Left ventricle myocardium inferior (tissue), 1 donor: ENCODE measurements at regions not wholly inside any gene's neighbourhood (a gene's known extent, or its start where the extent isn't known, plus 50 kb on each side); places are given as distances from the start of the nearest gene placed in this dataset.

Experiments
- DNase-seq: peaks from one replicate; pipeline ENCODE4 v3.0.0-alpha.2; 2020
- H3K27ac ChIP-seq: fragments of 200-600 bp; replicated peaks from 2 replicates; pipeline ENCODE4 v1.8.0; 2021
- H3K27me3 ChIP-seq: fragments of 200-600 bp; 2 replicates; pipeline ENCODE4 v1.8.0; 2021; ENCODE audit warnings: low read depth
- H3K36me3 ChIP-seq: fragments of 200-600 bp; 2 replicates; pipeline ENCODE4 v1.8.0; 2021
- H3K4me1 ChIP-seq: fragments of 200-600 bp; 2 replicates; pipeline ENCODE4 v1.8.0; 2021
- H3K4me3 ChIP-seq: fragments of 200-600 bp; 2 replicates; pipeline ENCODE4 v1.8.0; 2021; ENCODE audit warnings: mild to moderate bottlenecking, moderate library complexity
- H3K9me3 ChIP-seq: fragments of 200-600 bp; replicated peaks from 2 replicates; pipeline ENCODE4 v1.8.0; 2021
- CTCF ChIP-seq: fragments of 200-600 bp; IDR thresholded peaks from 2 replicates; pipeline ENCODE4 v1.8.0; 2021; ENCODE audit warnings: antibody characterized with exemption, mild to moderate bottlenecking, borderline replicate concordance
- intact Hi-C: fragments of 100-400 bp; cut with micrococcal nuclease; formaldehyde crosslinking; loops from one replicate; pipeline ENCODE4 v1.11.0; 2022
- donor health status: DM: no; HTN: yes; CAD: no; lungs with severe emphysema.

GRCh38 chr14:97878727-97879126 lies 1081.5 kb downstream of the VRK1 start:
- H3K9me3 ChIP-seq = no peaks in the 10 kb centered on the region
- H3K27me3 ChIP-seq = peaks cover 13% of the 10 kb centered on the region
- no peaks in the 10 kb centered on the region for H3K4me1 ChIP-seq
- peak overlapping the region; percentile 61 for H3K27ac ChIP-seq
- H3K4me3 ChIP-seq = no peak overlapping the region
- no peaks in the 10 kb centered on the region for H3K36me3 ChIP-seq
- no peak for TF ChIP-seq CTCF
- intact Hi-C loops = no loop called here
- peak; percentile 16 for DNase-seq

GRCh38 chr14:97887690-97888089 lies 1090.5 kb downstream of the VRK1 start:
- TF ChIP-seq CTCF = no peak
- Histone ChIP-seq H3K4me3 (no peak overlapping the region), H3K27me3 (peaks cover 8% of the 10 kb centered on the region), H3K27ac (no peak overlapping the region), H3K9me3 (no peaks in the 10 kb centered on the region), H3K36me3 (no peaks in the 10 kb centered on the region), H3K4me1 (no peaks in the 10 kb centered on the region)
- intact Hi-C loops = no loop called here
- DNase-seq = no peak

GRCh38 chr14:97888331-97888730 lies 1091.1 kb downstream of the VRK1 start:
- Histone ChIP-seq H3K27me3 (peaks cover 8% of the 10 kb centered on the region), H3K9me3 (no peaks in the 10 kb centered on the region), H3K4me1 (no peaks in the 10 kb centered on the region), H3K36me3 (no peaks in the 10 kb centered on the region), H3K4me3 (no peak overlapping the region), H3K27ac (no peak overlapping the region)
- intact Hi-C loops = no loop called here
- DNase-seq = no peak
- no peak for TF ChIP-seq CTCF

- peaks cover 5% of the 10 kb centered on the region for H3K9me3 ChIP-seq
- intact Hi-C loops = no loop called here
- TF ChIP-seq CTCF = no peak
- no peak overlapping the region for H3K4me3 ChIP-seq
- no peaks in the 10 kb centered on the region for H3K4me1 ChIP-seq
- H3K36me3 ChIP-seq = no peaks in the 10 kb centered on the region
- DNase-seq = no peak
- peaks cover 8% of the 10 kb centered on the region for H3K27me3 ChIP-seq
- no peak overlapping the region for H3K27ac ChIP-seq
These were observed 1094.3 kb downstream of the VRK1 start for GRCh38 chr14:97891515-97891914.

GRCh38 chr14:97894552-97894951 lies 1097.4 kb downstream of the VRK1 start:
- DNase-seq = no peak
- Histone ChIP-seq H3K4me3 (no peak overlapping the region), H3K27me3 (no peaks in the 10 kb centered on the region), H3K9me3 (peaks cover 5% of the 10 kb centered on the region), H3K36me3 (no peaks in the 10 kb centered on the region), H3K4me1 (no peaks in the 10 kb centered on the region), H3K27ac (no peak overlapping the region)
- intact Hi-C loops = no loop called here
- TF ChIP-seq CTCF = no peak
